Psoas muscle (tissue), 7 donors: ENCODE measurements at regions not wholly inside any gene's neighbourhood (a gene's known extent, or its start where the extent isn't known, plus 50 kb on each side); places are given as distances from the start of the nearest gene placed in this dataset.

Source experiments
- ATAC-seq, 4 donors: fragments of 200-7000 bp; cut with Tn5 transposase; one replicate each; pipeline ENCODE4 v1.9.1; 2020; ENCODE audit warnings: moderate library complexity in 3 of 4, mild to moderate bottlenecking in 2 of 4
- DNase-seq, 2 donors: peaks; one replicate each; pipeline ENCODE4 v3.0.0-alpha.2; 2020
- H3K27ac ChIP-seq: fragments of 200-600 bp; one replicate; pipeline ENCODE4 v1.8.0; 2022
- H3K27me3 ChIP-seq, 3 donors: fragments of 200-600 bp in 1 of 3; one replicate each; pipeline versions ENCODE4 v1.6.1 to v1.8.0; 2013 to 2022; ENCODE audit warnings: low read length in 2 of 3, mild to moderate bottlenecking in 2 of 3, moderate library complexity in 1 of 3; ENCODE audit not compliant: insufficient read depth in 3 of 3
- H3K36me3 ChIP-seq, 2 donors: fragments of 200-600 bp in 1 of 2; one replicate each; pipeline versions ENCODE4 v1.6.1 to v1.8.0; 2013 to 2022; ENCODE audit warnings: low read depth in 1 of 2, mild to moderate bottlenecking in 1 of 2, moderate library complexity in 1 of 2; ENCODE audit not compliant: insufficient read depth in 1 of 2
- H3K4me1 ChIP-seq: fragments of 200-600 bp; one replicate; pipeline ENCODE4 v1.8.0; 2022
- H3K4me3 ChIP-seq: fragments of 200-600 bp; one replicate; pipeline ENCODE4 v1.8.0; 2022; ENCODE audit warnings: mild to moderate bottlenecking
- H3K9me3 ChIP-seq: fragments of 200-600 bp; one replicate; pipeline ENCODE4 v1.8.0; 2022
- WGBS, 3 donors: extraction: QIAGEN DNeasy Blood & Tissue Kit; methylation state at CpG; one replicate each; pipeline versions ENCODE4 v1.1.6 to v1.1.7; 2013; 5-methylcytosine and 5-hydroxymethylcytosine counted together
- intact Hi-C, 2 donors: fragments of 100-400 bp; cut with DNase I; formaldehyde crosslinking; loops; one replicate each; pipeline versions ENCODE4 v1.11.0 to v1.14.2; 2022
- TF ChIP-seq, protein P1 (sequence below): fragments of 200-600 bp; IDR thresholded peaks from one replicate; pipeline ENCODE4 v1.8.0; 2022; ENCODE audit warnings: antibody characterized with exemption
- donor health status: healthy with polysubstance abuse.
- donor health status: DM: no; HTN: no; CAD: no; lungs with moderate emphysema.
- donor health status: Bipolar disorder and iron deficiency.
- donor health status: healthy.
- donor health status: DM: yes; HTN: yes; CAD: no.
- donor health status: DM: no; HTN: no; CAD: no.
- donor health status: DM: yes; HTN: yes; CAD: no.

DNA sequence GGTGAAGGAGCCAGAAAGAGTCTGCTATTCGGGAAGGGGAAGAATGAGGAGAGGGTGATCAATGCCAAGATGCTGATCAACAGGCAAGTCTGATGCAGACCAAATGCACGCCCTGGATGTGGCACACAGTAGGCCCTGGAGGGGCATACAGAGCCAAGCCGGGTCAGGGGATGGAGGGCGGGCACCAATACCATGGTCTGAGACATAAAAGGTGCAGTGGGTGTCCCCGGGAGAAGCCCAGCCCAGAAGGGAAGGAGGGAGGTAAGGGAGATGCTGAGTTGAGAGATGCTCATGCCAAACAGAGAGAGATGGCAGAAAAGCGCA is 66.6 kb upstream of the ID2 start:
- 91 to 93% (median 92%) methylated on average over 6 of the region's 6 CpGs for WGBS, 3 donors
- intact Hi-C loops = no loop called here

DNA sequence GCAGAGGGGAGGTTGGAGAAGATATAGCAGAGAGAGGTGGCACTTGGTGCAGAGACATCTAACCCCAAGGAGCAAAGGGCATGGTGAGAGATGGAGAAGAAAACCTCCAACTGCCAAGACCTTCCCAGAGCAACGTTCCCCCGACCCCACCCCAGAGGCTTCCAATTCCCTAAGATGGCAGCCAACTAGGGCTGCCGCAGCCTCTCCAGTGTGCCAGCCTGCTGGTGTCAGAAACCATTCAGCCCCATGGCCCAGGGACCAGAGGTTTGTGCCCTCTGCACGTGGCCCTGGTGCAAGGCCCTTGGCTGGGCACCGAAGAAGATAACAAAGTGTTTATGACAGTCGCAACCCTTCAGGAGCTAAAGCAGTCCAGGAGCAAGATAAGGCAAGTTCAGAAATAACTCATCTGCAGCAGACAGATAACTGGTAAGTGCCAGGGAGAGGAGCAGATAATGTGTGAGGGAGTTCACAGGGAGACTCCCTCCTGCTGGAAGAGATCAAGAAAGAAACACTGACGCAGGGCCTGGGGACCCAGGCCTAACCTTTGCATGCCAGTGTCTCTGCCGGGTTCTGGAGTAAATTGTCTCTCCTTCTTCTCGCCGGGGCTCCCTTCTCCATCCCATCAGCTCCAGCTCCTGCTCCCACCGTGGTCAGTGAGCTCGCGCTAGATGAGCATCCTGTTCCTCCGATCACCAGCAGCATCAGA is 66.1 kb upstream of the ID2 start:
- DNase-seq (no peak), ATAC-seq (no peak)
- Histone ChIP-seq H3K27me3 (peaks cover 0 to 4% (median 0%) of the 10 kb centered on the region in 3 donors), H3K4me3 (no peak overlapping the region), H3K27ac (no peak overlapping the region), H3K36me3 (no peaks in the 10 kb centered on the region), H3K9me3 (no peaks in the 10 kb centered on the region), H3K4me1 (no peaks in the 10 kb centered on the region)
- TF ChIP-seq, protein P1, sequence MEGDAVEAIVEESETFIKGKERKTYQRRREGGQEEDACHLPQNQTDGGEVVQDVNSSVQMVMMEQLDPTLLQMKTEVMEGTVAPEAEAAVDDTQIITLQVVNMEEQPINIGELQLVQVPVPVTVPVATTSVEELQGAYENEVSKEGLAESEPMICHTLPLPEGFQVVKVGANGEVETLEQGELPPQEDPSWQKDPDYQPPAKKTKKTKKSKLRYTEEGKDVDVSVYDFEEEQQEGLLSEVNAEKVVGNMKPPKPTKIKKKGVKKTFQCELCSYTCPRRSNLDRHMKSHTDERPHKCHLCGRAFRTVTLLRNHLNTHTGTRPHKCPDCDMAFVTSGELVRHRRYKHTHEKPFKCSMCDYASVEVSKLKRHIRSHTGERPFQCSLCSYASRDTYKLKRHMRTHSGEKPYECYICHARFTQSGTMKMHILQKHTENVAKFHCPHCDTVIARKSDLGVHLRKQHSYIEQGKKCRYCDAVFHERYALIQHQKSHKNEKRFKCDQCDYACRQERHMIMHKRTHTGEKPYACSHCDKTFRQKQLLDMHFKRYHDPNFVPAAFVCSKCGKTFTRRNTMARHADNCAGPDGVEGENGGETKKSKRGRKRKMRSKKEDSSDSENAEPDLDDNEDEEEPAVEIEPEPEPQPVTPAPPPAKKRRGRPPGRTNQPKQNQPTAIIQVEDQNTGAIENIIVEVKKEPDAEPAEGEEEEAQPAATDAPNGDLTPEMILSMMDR = no peak
- WGBS, 3 donors = 87 to 91% (median 88%) methylated on average over 14 of the region's 14 CpGs
- intact Hi-C loops = no loop called here

More for the DNA sequence above, 66.6 kb upstream of the ID2 start:
- H3K4me1 ChIP-seq = no peaks in the 10 kb centered on the region
- DNase-seq (no peak), ATAC-seq (no peak)
- H3K9me3 ChIP-seq = no peaks in the 10 kb centered on the region
- H3K4me3 ChIP-seq = no peak overlapping the region
- TF ChIP-seq, protein P1 = no peak
- H3K36me3 ChIP-seq = no peaks in the 10 kb centered on the region
- no peak overlapping the region for H3K27ac ChIP-seq
- peaks cover 0 to 4% (median 0%) of the 10 kb centered on the region in 3 donors for H3K27me3 ChIP-seq

DNA sequence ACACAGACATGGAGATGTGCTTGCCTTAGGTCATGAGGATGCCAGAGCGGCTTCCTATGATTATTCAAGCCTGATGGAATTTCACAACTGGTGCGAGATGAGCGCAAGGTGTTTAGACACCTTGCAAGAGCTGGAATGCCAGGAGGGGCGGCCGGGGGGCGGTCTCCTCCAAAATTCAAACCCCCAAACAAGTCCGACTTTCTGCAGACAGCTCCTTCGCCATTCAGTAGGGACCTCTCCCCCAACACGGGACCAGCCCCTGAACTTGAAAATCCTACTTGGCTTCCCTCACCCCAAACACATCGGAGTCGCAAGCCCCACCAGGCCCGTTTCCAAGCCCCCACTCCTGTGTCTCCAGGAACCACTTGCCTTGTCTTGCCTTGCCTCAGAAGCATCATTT is 64.8 kb upstream of the ID2 start:
- Histone ChIP-seq H3K9me3 (no peaks in the 10 kb centered on the region), H3K27me3 (no peaks in the 10 kb centered on the region), H3K4me1 (no peaks in the 10 kb centered on the region), H3K36me3 (no peaks in the 10 kb centered on the region), H3K4me3 (no peak overlapping the region), H3K27ac (no peak overlapping the region)
- ATAC-seq (no peak), DNase-seq (no peak)
- TF ChIP-seq, protein P1 = no peak
- WGBS, 3 donors = 86 to 95% (median 92%) methylated on average over 12 of the region's 12 CpGs
- intact Hi-C loops = no loop called here

DNA sequence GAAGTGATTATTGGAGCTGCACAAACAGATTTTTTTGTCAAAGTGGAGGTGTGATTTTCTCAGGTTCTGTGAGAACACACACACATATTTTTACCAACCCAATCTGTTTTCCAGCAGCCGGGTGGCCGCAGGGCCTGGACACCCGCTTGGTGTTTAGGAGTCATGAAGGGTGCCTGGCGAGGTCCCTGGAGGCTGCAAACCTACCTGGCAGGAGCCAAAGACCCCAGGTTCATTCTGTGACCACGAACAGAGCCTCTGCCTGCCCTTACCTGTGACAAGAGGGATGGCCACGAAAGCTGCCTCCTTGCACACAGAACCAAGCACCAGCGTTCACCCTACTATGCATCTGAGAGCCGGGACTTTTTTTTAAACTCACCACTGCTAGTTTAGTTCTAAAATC is 64.3 kb upstream of the ID2 start:
- Histone ChIP-seq H3K9me3 (no peaks in the 10 kb centered on the region), H3K27me3 (peaks cover 0 to 3% (median 0%) of the 10 kb centered on the region in 3 donors), H3K27ac (no peak overlapping the region), H3K36me3 (no peaks in the 10 kb centered on the region), H3K4me3 (no peak overlapping the region), H3K4me1 (no peaks in the 10 kb centered on the region)
- 86 to 88% (median 87%) methylated on average over 8 of the region's 8 CpGs for WGBS, 3 donors
- ATAC-seq (no peak), DNase-seq (no peak)
- intact Hi-C loops = no loop called here
- TF ChIP-seq, protein P1 = no peak

DNA sequence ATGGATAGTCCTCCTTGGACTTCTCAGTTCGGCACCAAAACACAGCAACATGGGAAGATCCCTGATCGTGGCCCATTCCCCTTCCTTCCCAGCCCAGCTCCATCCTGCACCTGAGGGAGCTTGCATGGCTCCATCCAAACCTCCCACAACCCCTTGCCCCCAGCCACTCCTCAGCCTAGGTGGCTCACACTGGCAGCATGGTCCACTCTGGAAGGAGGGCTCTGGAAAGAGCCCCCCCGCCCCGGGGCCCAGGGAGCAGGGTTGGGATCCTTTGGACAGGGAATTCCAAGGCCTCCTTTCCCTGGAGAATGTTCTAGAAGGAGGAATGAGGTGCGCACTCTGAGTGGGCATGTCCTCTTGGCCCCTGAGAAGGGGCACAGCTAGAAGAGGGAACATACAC is 62.8 kb upstream of the ID2 start:
- intact Hi-C loops = no loop called here
- Histone ChIP-seq H3K4me1 (no peaks in the 10 kb centered on the region), H3K27me3 (peaks cover 0 to 3% (median 0%) of the 10 kb centered on the region in 3 donors), H3K4me3 (no peak overlapping the region), H3K9me3 (no peaks in the 10 kb centered on the region), H3K27ac (no peak overlapping the region), H3K36me3 (no peaks in the 10 kb centered on the region)
- WGBS, 3 donors = 90 to 98% (median 94%) methylated on average over 5 of the region's 5 CpGs
- TF ChIP-seq, protein P1 = no peak
- DNase-seq (no peak), ATAC-seq (no peak)
